BJ (cell line): ENCODE measurements at regions not wholly inside any gene's neighbourhood (a gene's known extent, or its start where the extent isn't known, plus 50 kb on each side); places are given as distances from the start of the nearest gene placed in this dataset.

Experiments used
- CTCF ChIA-PET: fragments of 350-600 bp; formaldehyde crosslinking; extraction: SDS; loops from one replicate; lab custom pipeline; 2021; ENCODE audit warnings: antibody characterized with exemption, inconsistent platforms; lab: Yijun Ruan, JAX
- POLR2A ChIA-PET: fragments of 300-600 bp; sonication (Branson Sonifier 250); formaldehyde crosslinking; extraction: SDS; loops from one replicate; lab custom pipeline; 2021; ENCODE audit warnings: antibody characterized with exemption; lab: Charles Lee
- DNase-seq: peaks from one replicate; pipeline ENCODE4 v3.0.0-alpha.2; 2011; ENCODE audit warnings: low read depth
- H3K27me3 ChIP-seq: 2 replicates; pipeline ENCODE4 v1.6.0; 2011; ENCODE audit warnings: low read length; ENCODE audit not compliant: control insufficient read depth, insufficient read depth
- H3K36me3 ChIP-seq: 2 replicates; pipeline ENCODE4 v1.5.1; 2011; ENCODE audit warnings: low read length; ENCODE audit not compliant: control insufficient read depth, insufficient read depth
- H3K4me3 ChIP-seq: 2 replicates; pipeline ENCODE4 v1.5.1; 2011; ENCODE audit warnings: low read depth, mild to moderate bottlenecking, control low read depth, low read length
- CTCF ChIP-seq: IDR thresholded peaks from 2 replicates; pipeline ENCODE4 v1.5.1; 2011; ENCODE audit warnings: low read depth, mild to moderate bottlenecking, control low read depth, inconsistent platforms, low read length, moderate library complexity; ENCODE audit not compliant: insufficient read depth

GRCh38 chr14:84409435-84409834 lies 1120.5 kb upstream of the FLRT2 start:
- Histone ChIP-seq H3K27me3 (no peaks in the 10 kb centered on the region), H3K4me3 (no peak overlapping the region), H3K36me3 (no peaks in the 10 kb centered on the region)
- TF ChIP-seq CTCF = no peak
- ChIA-PET CTCF (no interaction called here), POLR2A (no interaction called here)
- DNase-seq = no peak

- CTCF ChIA-PET = interaction anchor here (0.7 kb wide), 1 partner anchor 84 kb away, joined by 3 read pairs; no protein-coding TSS in a partner anchor
- no peaks in the 10 kb centered on the region for H3K36me3 ChIP-seq
- no peak for DNase-seq
- no peak overlapping the region for H3K4me3 ChIP-seq
- TF ChIP-seq CTCF = no peak
- H3K27me3 ChIP-seq = no peaks in the 10 kb centered on the region
- POLR2A ChIA-PET = no interaction called here
These were observed 1119.6 kb upstream of the FLRT2 start for GRCh38 chr14:84410344-84410743.

GRCh38 chr14:84420221-84420620 lies 1109.7 kb upstream of the FLRT2 start:
- no peak for DNase-seq
- no peaks in the 10 kb centered on the region for H3K36me3 ChIP-seq
- H3K27me3 ChIP-seq = no peaks in the 10 kb centered on the region
- no peak for TF ChIP-seq CTCF
- CTCF ChIA-PET = no interaction called here
- no peak overlapping the region for H3K4me3 ChIP-seq
- POLR2A ChIA-PET = no interaction called here

GRCh38 chr14:84421621-84422020 lies 1108.3 kb upstream of the FLRT2 start:
- Histone ChIP-seq H3K4me3 (no peak overlapping the region), H3K27me3 (no peaks in the 10 kb centered on the region), H3K36me3 (no peaks in the 10 kb centered on the region)
- no peak for TF ChIP-seq CTCF
- ChIA-PET CTCF (no interaction called here), POLR2A (no interaction called here)
- DNase-seq = no peak

- CTCF ChIA-PET = no interaction called here
- no peak overlapping the region for H3K4me3 ChIP-seq
- H3K27me3 ChIP-seq = no peaks in the 10 kb centered on the region
- no peaks in the 10 kb centered on the region for H3K36me3 ChIP-seq
- POLR2A ChIA-PET = no interaction called here
- DNase-seq = no peak
- TF ChIP-seq CTCF = no peak
These were observed 1104.0 kb upstream of the FLRT2 start for GRCh38 chr14:84425968-84426367.
